Ishikawa (cell line): ENCODE measurements at regions not wholly inside any gene's neighbourhood (a gene's known extent, or its start where the extent isn't known, plus 50 kb on each side); places are given as distances from the start of the nearest gene placed in this dataset.

Experiments used
- CEBPB ChIP-seq: IDR thresholded peaks from 2 replicates; pipeline ENCODE4 v1.6.1; 2012
- CREB1 ChIP-seq: IDR thresholded peaks from 2 replicates; pipeline ENCODE4 v1.6.1; 2012; ENCODE audit warnings: low read depth
- EGR1 ChIP-seq: IDR thresholded peaks from 2 replicates; pipeline ENCODE4 v1.6.1; 2012
- EP300 ChIP-seq: IDR thresholded peaks from 2 replicates; pipeline ENCODE4 v1.6.1; 2012; ENCODE audit warnings: borderline replicate concordance
- FOXM1 ChIP-seq: IDR thresholded peaks from 2 replicates; pipeline ENCODE4 v1.6.1; 2012; ENCODE audit warnings: low read depth, borderline replicate concordance
- NFIC ChIP-seq: IDR thresholded peaks from 2 replicates; pipeline ENCODE4 v1.6.1; 2012
- RAD21 ChIP-seq: IDR thresholded peaks from 2 replicates; pipeline ENCODE4 v1.6.1; 2012; ENCODE audit warnings: low read depth
- REST ChIP-seq: IDR thresholded peaks from 2 replicates; pipeline ENCODE4 v1.6.1; 2012; ENCODE audit warnings: low read depth, mild to moderate bottlenecking
- TAF1 ChIP-seq: IDR thresholded peaks from 2 replicates; pipeline ENCODE4 v1.6.1; 2012; ENCODE audit warnings: low read depth, mild to moderate bottlenecking
- TCF12 ChIP-seq: IDR thresholded peaks from 2 replicates; pipeline ENCODE4 v1.6.1; 2012; ENCODE audit warnings: low read depth
- TEAD4 ChIP-seq: IDR thresholded peaks from 2 replicates; pipeline ENCODE4 v1.6.1; 2012
- USF1 ChIP-seq: IDR thresholded peaks from 2 replicates; pipeline ENCODE4 v1.6.1; 2012
- YY1 ChIP-seq: IDR thresholded peaks from 2 replicates; pipeline ENCODE4 v1.6.1; 2012; ENCODE audit warnings: low read depth
- ZBTB7A ChIP-seq: IDR thresholded peaks from 2 replicates; pipeline ENCODE4 v1.6.1; 2012; ENCODE audit warnings: low read depth
- TF ChIP-seq, protein P1 (sequence below): IDR thresholded peaks from 2 replicates; pipeline ENCODE4 v1.6.1; 2012

DNA sequence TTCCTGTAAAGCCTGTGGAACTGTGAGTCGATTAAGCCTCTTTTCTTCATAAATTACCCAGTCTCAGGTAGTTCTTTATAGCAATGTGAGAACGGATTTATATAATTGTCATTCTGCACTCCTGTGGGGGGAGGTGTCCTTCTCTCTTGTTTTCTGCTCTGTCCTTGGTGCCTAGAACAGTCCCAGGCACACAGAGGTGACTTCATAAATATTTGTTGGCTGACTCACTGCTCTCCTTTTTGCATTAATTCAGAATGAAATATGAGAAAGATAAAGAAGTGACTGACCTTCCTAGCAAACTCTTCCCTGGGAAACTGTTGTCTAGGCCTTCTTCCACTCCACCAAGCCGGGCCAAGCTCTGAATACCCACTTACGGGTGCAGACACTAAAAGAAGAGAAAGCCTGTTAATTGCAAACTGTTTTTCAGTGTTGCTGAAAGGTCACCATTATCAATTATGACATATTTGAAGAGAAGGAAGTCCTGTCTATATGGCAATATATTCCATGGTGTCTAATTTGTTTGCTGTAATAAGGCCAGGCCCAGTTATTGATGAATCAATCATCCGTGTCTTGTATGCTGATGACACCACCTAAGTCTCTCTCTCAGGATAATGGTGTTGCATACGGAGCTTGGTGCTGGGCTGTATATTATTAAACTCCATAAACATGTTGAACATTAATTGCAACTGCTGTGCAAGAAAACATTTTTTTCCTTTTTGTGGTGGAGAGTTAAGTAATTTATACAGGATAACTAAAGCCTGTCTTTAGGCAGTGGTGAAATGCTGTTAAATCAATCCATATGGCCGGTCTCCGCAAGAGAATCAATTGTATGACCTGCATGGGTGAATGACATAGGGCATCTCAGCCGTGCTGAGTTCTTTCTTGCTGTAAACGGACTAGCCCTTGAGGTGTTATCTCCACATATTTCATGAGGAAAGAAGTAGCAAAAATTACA, 567.5 kb downstream of the SLC4A3 start:
- TF ChIP-seq, protein P1, sequence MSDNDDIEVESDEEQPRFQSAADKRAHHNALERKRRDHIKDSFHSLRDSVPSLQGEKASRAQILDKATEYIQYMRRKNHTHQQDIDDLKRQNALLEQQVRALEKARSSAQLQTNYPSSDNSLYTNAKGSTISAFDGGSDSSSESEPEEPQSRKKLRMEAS: no peak
- TF ChIP-seq EGR1 (no peak), NFIC (no peak), TAF1 (no peak), FOXM1 (no peak), CREB1 (no peak), ZBTB7A (no peak), USF1 (no peak), CEBPB (no peak), EP300 (no peak), REST (no peak), YY1 (no peak), TEAD4 (no peak), TCF12 (no peak), RAD21 (no peak)

- no peak for TF ChIP-seq ZBTB7A
- TF ChIP-seq RAD21: no peak
- no peak for TF ChIP-seq TEAD4
- no peak for TF ChIP-seq EGR1
- no peak for TF ChIP-seq USF1
- TF ChIP-seq NFIC: no peak
- TF ChIP-seq EP300: no peak
- TF ChIP-seq YY1: no peak
- TF ChIP-seq, protein P1: no peak
- TF ChIP-seq TAF1: no peak
- no peak for TF ChIP-seq CREB1
- no peak for TF ChIP-seq REST
- TF ChIP-seq TCF12: no peak
- no peak for TF ChIP-seq CEBPB
- TF ChIP-seq FOXM1: no peak
Observed at GRCh38 chr2:220198896-220199295, 571.5 kb downstream of the SLC4A3 start.

DNA sequence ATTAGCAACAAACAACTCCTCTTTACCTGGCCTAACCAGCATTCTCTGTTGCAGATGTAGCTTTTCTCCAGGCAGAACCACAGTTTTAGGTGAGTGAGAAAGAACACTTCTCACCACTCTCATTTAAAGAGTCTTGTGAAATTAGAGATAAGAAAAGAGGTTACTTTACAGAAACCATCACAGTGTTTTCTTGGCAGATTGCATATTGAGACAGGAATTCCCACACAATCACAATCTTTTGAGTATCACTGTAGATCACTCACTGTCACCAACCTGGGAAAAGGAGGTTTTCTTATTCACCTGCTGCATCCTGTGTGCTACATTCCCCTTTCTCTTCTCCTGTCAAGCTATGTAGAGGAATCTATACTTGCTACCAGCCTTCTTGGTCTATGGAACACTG, 574.6 kb downstream of the SLC4A3 start:
- TF ChIP-seq TEAD4 (no peak), CEBPB (no peak), USF1 (no peak), REST (no peak), EP300 (no peak), YY1 (no peak), TAF1 (no peak), EGR1 (no peak), RAD21 (no peak)

DNA sequence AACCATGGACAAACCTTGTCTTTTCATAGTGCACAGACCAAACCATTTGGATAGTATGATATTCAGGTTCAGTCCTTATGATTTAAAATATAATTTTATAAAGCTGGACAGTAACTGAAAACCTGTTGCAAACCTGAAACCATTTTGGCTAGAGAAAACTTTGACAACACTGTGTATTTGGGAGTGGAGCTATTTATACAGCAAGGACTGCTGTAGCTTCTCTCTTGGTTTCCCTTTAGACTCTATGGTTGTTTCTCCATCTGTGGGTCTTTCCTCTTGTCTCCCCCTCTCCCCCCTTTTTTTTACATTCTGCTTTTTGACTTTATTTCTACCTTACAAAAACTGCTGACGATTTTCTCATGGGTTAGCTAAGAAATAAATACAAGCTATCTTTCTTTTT, 581.7 kb downstream of the SLC4A3 start:
- TF ChIP-seq ZBTB7A (no peak), CEBPB (no peak), CREB1 (no peak), EGR1 (no peak), TCF12 (no peak)
